HG02642 (cell line): ENCODE measurements at regions not wholly inside any gene's neighbourhood (a gene's known extent, or its start where the extent isn't known, plus 50 kb on each side); places are given as distances from the start of the nearest gene placed in this dataset.

Source experiments
- ATAC-seq: cut with Tn5 transposase; IDR thresholded peaks from one replicate; pipeline ENCODE4 v1.9.1; 2021; ENCODE audit warnings: mild to moderate bottlenecking; ENCODE audit not compliant: unreplicated experiment, poor library complexity

- ATAC-seq = no peak
Measured at GRCh38 chr11:109849946-109850345, 243.2 kb upstream of the ZC3H12C start.

- ATAC-seq = no peak
Measured at GRCh38 chr11:109851780-109852390, 241.3 kb upstream of the ZC3H12C start.

GRCh38 chr11:109853156-109853776, 239.9 kb upstream of the ZC3H12C start:
- ATAC-seq = peak; percentile 65

GRCh38 chr11:109854731-109855130, 238.5 kb upstream of the ZC3H12C start:
- ATAC-seq = no peak

GRCh38 chr11:109856928-109857327, 236.3 kb upstream of the ZC3H12C start:
- ATAC-seq = no peak

- no peak for ATAC-seq
Measured at GRCh38 chr11:109857637-109858036, 235.6 kb upstream of the ZC3H12C start.

GRCh38 chr11:109858152-109858551, 235.0 kb upstream of the ZC3H12C start:
- no peak for ATAC-seq

- ATAC-seq = no peak
Measured at GRCh38 chr11:109859045-109859724, 234.0 kb upstream of the ZC3H12C start.

- ATAC-seq = no peak
Measured at GRCh38 chr11:109862835-109863234, 230.4 kb upstream of the ZC3H12C start.

- ATAC-seq = peak; percentile 93
Measured at GRCh38 chr11:109864151-109864661, 229.0 kb upstream of the ZC3H12C start.

GRCh38 chr11:109864834-109865547, 228.2 kb upstream of the ZC3H12C start:
- ATAC-seq = peak; percentile 39

- no peak for ATAC-seq
Measured at GRCh38 chr11:109865548-109866186, 227.5 kb upstream of the ZC3H12C start.

GRCh38 chr11:109867784-109868183, 225.4 kb upstream of the ZC3H12C start:
- ATAC-seq = no peak

- no peak for ATAC-seq
Measured at GRCh38 chr11:109869536-109869935, 223.7 kb upstream of the ZC3H12C start.

GRCh38 chr11:109870297-109870696, 222.9 kb upstream of the ZC3H12C start:
- ATAC-seq = no peak

GRCh38 chr11:109877043-109877442, 216.1 kb upstream of the ZC3H12C start:
- no peak for ATAC-seq

- no peak for ATAC-seq
Measured at GRCh38 chr11:109884501-109884900, 208.7 kb upstream of the ZC3H12C start.

GRCh38 chr11:109885006-109885405, 208.2 kb upstream of the ZC3H12C start:
- ATAC-seq = no peak

- no peak for ATAC-seq
Measured at GRCh38 chr11:109892321-109892794, 200.8 kb upstream of the ZC3H12C start.

- ATAC-seq = no peak
Measured at GRCh38 chr11:109894242-109894641, 198.9 kb upstream of the ZC3H12C start.
